ENCODE measurements at regions not wholly inside any gene's neighbourhood (a gene's known extent, or its start where the extent isn't known, plus 50 kb on each side); places are given as distances from the start of the nearest gene placed in this dataset.

- DNase-seq, result no peak
These were observed 138.5 kb downstream of the WSCD1 start for GRCh38 chr17:6208608-6209180.

DNA sequence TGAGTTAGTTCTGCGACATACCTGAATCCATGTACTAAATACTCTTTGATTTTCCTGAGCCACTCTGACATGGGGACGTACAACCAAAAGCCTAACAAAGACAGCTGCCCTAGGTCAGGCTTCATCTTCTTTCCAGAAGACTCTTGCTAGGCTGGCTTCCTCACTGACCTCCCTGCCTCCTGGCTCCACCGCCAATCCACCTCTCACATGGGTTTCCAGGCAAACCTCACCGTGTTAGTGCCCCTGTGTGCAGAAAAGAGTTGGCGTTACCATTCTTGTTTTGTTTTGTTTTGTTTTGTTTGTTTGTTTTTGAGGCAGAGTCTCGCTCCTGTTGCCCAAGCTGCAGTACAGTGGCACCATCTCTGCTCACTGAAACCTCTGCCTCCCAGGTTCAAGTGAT, 135.3 kb downstream of the WSCD1 start:
- DNase-seq, result no peak

GRCh38 chr17:6205033-6205432, 134.9 kb downstream of the WSCD1 start:
- DNase-seq, result no peak

GRCh38 chr17:6204203-6204722, 134.1 kb downstream of the WSCD1 start:
- no peak for DNase-seq

- no peak for DNase-seq
These were observed 126.2 kb downstream of the WSCD1 start for GRCh38 chr17:6196355-6196754.

DNA sequence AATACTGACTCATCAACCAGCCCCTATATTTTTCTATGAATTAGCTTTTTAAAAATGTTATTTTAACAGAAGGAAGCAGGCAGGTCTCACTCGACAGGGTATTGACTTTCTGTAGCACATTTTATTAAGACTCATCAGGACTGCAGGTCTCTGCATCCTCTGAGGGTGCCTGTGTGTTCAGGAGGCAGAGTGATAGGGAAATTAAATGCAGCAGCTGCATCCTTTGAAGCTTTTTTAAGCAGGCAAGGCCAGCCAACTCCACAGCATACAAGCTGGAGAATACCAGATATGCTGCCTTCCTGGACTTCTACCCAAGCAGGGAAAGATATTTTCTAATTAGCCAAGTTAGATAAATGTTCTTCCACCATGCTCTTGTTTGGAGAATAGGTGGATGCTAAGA, 124.9 kb downstream of the WSCD1 start:
- DNase-seq, result no peak

GRCh38 chr17:6191405-6192324, 121.5 kb downstream of the WSCD1 start:
- no peak for DNase-seq

- no peak for DNase-seq
These were observed 117.7 kb downstream of the WSCD1 start for GRCh38 chr17:6187836-6188235.

DNA sequence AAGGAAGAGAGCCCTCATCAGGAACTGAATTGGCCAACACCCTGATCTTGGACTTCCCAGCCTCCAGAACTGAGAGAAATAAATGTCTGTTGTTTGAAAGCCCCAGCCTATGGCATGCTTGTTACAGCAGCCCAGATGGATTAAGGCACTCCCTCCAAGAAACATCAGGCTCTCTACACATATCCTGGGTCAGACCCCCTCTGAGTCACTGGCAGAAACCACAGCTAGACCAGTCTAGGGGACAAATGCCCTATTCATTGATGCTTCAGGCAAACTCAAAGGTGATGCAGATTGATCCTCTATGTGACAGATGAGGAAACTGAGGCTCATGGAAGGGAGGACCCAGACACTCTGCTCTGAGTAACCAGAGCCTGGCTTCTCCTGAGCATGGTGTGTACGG, 116.8 kb downstream of the WSCD1 start:
- DNase-seq, result no peak

- DNase-seq, result no peak
These were observed 114.3 kb downstream of the WSCD1 start for GRCh38 chr17:6184508-6184907.

DNA sequence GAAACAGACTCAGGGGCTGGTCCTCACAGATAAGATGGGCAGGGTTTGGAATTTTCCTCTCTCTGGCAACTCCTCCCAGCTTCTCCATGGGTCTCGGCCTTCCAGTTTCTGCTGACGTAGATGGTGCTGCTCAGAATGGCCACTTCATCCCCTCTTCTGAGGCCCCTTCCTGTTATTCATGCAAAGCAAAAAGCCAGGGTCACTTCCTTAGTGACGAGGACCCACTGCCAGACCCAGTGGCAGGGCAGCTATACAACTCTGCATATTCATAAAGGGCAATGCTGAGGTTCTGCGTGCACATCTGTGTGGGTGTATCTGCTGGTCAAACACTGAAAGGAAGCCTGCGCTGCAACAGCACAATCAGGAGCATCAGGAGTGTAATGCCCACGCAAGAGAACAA, 108.8 kb downstream of the WSCD1 start:
- no peak for DNase-seq

GRCh38 chr17:6177941-6178694, 107.9 kb downstream of the WSCD1 start:
- DNase-seq, result no peak
